ENCODE measurements at regions not wholly inside any gene's neighbourhood (a gene's known extent, or its start where the extent isn't known, plus 50 kb on each side); places are given as distances from the start of the nearest gene placed in this dataset.
A peak's percentile ranks its signal among the peaks of the same experiment; 100 is the strongest.
"Not testable (repeated sequence)": the region's sequence is repeated elsewhere in the genome, so short reads cannot be mapped to it uniquely, and the experiment has no call there.

DNA sequence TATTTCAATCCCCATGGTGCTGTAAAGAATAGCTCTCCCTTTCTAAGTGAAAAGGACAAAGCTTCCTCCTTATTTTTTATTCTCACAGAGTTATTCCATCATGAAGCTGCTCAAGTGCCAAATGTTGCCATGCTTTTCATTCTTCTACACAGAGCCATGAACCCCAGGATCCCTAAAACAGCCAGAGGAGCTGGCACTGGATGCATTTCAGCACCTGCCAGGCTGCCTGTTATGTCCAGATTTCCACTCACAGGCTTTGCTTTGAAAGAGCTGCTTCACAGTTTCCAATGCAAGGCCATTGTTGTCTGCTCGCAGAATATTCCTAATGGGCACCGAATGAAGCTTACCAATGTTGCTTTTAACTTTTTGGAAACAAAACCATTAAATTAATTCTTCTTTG, 256.2 kb upstream of the NPSR1 start:
- no peak for DNase-seq

DNA sequence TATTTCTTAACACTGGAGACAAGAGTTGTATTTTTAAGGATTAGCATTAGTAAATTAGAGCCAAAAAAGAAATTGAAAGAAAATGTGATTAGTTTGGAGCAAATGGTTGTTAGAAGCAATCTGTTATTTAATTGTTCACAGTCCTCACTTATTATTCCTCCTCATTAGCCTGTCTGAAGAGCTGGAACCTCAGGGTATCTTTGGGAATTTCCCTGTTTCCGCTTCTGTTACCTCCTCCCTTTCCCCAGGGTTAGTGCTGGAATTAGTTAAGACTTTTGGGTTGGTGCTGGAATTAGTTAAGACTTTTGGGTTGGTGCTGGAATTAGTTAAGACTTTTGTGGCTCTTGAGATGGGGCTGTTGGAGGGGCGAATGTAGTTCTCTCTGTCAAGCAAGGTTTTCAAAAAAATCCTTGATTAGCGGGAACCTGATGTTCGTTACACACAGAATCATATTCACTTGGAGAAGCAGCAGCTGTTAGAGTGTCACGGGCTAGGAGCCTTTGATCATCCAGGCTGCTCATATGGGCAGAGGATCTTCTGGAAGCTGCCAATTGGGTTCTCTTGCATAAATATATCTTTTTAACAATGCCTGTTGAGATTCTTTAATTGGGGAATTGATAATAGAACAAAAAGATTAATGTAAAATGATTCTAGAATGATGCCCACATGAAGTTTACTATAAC, 251.0 kb upstream of the NPSR1 start:
- DNase-seq: peak; percentile 32

DNA sequence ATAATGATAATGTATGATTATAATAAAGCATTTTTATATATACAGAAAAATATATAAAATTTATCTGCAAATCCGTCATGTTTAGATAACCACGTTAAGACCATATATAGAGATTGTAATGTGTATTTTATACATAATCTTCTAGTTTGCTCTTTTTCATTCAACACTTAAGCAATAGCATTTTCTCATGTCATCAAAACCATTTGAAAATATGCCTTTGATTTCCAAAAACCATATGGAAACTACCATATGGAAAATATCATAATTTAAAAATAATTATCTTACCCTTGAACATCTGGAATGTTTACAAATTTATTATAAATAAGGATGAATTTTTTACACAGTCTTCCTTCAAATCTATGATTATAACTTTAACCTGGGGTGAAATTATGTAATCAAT, 250.4 kb upstream of the NPSR1 start:
- no peak for DNase-seq

DNA sequence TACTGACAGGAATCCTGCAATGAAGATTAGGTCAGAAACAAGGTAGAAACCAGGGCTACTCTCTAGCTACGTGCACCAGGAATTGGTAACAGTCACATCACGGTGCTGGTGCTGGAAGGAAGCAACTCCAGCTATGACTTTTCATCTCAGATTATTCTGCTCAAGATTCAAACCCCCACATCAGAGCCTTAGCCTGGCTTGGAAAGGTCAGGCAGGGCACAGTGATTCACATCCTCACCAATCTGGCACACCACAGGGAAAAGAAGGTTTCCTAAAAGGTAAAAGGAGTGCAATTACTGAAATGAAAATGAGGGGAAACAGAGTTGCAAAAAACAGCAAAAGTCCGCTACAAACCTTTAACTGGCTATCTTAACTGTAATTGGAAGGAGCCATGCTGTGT, 240.2 kb upstream of the NPSR1 start:
- DNase-seq: no peak

DNA sequence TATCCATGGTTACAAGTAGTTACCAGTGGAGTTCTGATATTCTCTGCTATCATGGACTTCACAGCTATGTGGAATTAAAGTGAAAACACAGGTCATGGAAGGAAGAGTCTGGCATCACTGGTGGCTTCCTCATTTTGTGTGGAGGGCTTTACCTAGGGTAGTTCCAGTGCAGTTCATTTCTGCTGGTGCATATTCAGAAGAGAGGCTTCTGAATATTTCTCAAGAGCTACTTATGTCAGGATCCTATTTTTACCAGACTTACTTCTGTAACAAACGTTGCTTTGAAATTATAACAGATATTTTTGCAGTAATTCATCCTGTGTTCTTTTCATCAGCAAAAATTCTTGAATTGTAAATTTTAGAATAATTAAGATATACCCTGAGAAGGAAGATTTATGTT, 236.5 kb upstream of the NPSR1 start:
- no peak for DNase-seq

DNA sequence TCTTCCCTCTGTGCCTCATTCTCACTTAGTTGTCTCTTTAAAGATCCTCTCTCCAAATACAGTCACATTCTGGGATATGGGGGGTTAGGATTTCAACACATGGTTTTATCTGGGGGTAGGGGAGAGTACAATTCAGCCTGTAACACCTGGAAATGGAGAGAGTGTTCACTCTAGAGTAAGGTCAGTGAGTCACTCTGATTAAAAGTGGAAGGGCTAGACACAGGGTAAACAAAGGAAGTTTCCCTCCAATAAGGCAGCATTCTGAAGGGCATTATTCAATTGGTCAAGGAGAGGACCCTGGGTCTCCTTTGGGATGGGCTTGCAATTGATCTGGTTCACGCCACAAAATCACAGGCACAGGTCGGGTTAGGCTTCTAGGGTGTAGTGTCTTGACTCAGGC, 232.8 kb upstream of the NPSR1 start:
- no peak for DNase-seq

DNA sequence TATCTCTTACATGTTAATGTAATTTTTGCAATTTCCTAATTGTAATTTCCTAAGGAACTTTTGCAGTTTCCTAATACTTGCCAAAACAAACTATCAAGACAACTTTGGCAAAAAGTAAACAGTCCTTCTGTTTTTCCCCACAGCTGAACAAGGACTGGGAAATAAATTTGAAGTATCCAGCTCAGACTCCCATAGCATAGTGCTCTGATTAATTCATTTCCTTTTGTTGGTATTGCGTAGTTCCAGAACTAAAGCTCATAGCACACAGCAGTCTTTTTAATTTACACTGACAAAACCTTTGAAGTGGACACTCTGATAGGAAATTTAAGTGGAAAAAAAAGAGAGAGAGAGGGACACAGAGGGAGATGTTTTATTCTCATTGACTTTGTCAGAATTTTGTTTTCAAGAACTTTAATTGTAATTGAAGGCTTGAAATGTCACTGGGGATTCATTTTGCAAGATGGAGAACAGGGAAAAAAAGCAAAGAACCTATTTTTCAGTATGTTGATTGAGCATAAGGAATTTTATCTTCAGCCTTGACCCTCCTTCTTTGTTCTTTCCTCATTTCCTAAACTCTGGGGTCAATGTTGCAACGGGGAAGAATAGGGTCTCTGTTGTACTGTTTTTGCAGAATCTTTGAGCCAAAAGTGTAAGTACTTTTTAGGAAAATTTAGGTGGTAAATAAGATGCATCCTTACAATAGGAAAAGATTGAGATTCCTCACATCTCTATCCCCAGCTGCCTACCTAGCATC, 232.2 kb upstream of the NPSR1 start:
- DNase-seq: no peak

DNA sequence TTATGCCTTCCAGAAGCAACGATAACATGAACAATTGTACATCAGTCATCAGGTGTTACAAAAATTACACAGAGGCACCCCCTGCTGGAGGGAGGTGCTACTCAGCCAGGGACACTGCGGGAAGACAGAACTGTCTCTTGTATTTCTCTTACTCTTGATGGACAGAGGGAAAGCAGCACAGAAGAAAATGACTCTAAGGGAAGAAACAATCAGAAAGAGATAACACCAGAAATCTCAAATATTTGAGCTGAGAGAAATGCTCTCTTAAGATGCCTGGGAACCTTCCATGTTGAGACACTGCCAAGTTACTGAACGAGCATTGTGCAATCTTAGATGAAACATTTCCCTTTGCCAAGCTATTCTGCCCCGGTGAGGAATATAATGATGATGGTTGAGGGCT, 227.6 kb upstream of the NPSR1 start:
- DNase-seq: no peak

DNA sequence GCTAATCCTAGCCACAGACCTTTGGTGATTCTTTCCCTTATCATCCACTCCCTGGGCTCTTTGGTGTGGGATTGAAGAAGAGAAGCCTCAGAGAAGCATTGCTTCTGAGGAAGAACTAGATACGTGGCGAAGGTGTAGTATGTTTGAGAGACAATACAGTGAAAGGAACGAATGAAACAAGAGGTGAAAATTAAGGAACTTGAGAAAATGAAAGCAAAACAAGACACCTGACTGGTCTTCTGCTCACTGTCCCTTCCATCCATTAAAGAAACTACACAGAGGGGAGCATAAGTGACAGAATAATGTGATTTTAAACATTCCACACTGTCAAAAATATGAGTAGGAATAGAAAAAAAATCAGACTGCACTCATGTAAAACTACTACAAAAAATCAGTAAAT, 219.6 kb upstream of the NPSR1 start:
- no peak for DNase-seq

DNA sequence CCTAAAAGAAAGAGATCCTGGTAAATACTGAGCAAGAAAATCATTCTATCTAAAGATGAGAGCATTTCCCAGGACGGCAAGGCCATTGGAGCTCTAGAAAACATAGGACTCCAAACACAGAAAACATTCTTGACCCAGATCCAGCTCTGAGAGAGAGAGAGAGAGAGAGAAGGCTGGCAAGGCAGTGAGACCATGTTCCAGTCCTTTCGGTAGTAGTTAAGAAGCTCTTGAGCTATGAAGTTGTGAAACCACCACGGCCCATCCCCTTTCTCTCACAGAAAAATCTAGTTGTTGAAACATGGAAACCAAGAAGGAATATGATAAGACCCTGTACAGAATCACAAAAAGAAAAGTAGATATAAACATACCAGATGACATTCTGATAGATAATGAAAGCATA, 212.4 kb upstream of the NPSR1 start:
- DNase-seq: no peak

DNA sequence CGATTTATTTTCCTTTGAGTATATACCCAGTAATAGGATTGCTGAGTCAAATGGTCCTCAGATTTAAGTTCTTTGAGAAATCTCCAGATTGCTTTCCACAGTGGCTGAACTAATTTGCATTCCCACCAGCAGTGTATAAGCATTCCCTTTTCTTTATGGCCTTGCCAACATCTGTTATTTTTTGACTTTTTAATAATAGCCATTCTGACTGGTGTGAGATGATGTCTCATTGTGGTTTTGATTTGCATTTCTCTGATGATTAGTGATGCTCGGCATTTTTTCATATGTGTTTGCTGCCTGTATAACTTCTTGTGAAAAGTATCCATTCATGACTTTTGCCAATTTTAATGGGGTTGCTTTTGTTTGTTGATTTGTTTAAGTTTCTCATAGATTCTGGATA, 209.5 kb upstream of the NPSR1 start:
- not testable (repeated sequence) for DNase-seq

DNA sequence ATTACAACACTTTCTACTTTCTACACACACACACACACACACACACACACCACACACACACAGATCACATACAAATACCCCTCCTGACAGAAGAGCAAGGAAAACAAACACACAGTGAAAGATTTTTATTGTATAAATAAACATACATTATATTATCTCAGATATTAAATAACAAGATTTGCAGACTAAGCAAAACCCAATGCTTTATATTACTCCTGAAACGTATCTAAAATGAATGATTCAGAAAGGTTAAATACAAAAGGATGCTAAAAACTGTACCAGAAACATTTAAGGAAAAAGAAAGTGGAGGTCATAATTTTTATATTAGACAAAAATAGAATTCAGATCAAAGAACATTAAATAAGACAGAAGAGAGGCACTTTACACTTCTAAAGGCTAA, 208.3 kb upstream of the NPSR1 start:
- DNase-seq: no peak

DNA sequence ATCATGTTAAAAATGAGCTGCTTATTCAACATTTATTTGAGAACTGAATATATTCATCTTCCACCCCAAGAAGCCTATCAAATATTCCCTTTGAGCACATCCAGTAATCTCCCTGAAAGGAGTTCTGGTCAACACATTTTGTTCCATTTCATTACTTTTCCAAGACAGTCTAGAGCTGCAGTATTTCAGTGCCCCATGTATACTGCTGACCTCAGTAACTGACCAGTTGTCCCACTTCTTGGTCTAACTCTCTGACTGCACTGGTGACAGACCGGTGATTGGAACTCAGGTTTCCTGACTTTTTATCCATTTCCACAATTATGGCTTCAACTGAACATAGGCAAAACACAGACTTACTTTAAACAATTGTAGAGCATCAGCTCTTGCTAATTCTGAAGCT, 206.8 kb upstream of the NPSR1 start:
- no peak for DNase-seq

DNA sequence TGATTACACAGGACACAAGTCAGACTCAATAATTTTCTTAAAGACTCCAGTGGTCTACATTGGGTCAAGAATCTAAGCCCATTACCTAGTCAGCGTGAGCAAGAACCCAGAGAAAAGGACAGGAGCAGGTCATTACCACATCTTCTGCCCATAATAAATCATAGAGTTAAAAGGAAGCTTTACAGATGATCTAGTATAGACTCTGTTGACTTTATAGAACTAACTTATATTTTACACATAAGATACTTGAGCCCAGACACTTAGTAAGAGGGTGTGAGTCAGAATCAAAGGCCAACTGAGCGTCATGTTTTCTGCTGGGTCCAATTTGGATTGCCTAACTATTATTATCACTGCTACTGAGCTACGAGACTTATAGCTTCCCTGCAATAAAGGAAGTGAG, 206.1 kb upstream of the NPSR1 start:
- no peak for DNase-seq

DNA sequence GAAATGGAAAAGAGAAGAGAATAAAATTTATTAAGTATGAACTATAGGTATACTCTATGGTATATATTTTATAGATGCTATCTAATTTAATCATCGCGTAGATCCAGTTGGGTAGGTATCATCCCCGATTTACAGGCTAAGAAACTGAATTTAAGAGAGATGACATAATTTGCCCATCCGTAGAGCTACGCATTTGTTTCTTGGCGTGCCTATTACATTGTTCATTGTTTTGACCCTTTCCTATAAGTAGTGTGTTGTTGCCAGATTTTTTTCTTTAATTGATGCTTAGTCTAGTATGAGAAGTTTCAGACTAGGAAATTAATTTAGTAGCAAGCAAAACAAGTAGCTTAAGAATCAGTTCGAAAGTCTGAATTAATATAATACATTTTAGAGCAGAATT, 205.7 kb upstream of the NPSR1 start:
- DNase-seq: no peak

DNA sequence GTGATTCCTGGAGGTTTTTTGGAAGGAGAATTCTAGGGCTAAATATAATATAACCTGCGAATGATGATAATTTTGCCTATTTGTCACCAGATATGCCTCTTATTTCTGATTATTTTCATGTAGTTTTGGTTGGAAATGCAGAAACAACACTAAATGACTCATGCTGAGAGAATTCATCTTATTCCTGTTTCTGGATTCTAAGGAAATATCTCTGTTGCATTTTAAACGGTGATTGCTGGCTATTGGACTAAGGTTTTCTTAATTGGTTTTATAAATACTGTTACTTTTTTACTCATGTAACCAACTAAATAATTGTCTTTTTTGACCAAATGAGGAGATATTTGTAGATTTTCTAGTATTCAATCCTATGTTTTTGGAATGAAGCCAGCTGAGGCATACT, 204.9 kb upstream of the NPSR1 start:
- no peak for DNase-seq

DNA sequence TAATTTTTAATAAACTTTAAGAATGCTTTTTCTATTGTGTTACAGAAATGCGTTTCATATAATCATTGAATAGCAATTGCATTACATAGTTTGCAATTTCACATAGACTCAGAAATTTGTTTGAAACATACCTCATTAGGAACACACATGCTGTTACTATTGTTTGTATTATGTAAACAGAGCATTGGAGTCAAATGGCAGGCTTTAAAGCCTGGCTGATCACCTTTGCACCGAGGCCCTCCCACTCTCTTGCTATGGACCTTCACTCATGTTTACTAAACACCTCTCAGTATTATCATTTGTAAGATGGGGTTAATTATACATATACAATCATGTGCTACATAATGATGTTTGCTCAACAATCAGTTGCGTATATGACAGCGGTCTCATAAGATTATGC, 203.6 kb upstream of the NPSR1 start:
- no peak for DNase-seq

DNA sequence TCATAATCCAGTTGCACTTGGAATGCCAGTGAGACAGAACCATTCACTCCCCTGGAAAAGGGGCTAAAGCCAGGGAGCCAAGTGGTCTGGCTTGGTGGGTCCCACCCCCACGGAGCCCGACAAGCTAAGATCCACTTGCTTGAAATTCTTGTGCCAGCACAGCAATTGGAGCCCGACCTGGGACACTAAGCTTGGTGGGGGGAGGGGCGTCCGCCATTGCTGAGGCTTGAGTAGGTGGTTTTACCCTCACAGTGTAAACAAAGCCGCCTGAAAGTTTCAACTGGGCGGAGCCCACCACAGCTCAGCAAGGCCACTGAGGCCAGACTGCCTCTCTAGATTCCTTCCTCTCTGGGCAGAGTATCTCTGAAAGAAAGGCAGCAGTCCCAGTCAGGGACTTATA, 200.7 kb upstream of the NPSR1 start:
- DNase-seq: no peak

DNA sequence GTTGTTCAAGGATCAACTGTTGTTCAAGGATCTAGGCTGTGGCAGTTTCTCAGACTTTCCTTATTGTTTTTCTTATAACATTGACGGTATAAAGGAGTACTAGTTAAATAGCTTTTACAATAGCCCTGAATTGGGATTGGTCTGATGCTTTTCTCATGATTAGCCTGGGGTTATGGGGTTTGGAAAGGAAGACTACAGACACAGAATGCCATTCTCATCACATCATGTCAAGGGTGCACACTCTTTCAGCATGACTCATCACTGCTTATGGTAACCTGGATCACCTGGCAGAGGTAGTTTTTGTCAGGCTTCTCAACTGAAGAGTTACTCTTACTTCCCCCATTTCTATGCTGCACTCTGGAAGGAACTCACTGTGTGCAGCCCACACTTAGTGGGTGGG, 194.2 kb upstream of the NPSR1 start:
- no peak for DNase-seq

DNA sequence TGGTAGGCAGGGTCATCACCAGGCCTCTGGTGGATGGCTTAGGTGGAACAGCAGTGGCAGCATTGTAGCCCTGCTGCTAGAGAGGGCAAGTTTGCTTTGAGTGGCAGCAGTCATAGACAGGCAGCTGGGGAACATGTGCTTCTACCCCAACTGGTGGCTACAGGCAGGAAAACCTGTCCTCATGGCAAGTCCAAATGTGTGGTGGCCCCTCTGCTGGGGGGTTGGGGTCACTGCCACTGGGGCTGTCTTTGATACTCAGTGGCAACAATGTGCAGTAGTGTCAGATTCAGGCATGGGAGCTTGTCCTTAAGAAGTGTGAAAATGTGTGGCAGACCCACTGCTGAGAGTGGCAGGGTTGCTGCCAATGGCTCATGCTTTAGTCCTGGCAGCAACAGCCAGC, 186.2 kb upstream of the NPSR1 start:
- DNase-seq: no peak

DNA sequence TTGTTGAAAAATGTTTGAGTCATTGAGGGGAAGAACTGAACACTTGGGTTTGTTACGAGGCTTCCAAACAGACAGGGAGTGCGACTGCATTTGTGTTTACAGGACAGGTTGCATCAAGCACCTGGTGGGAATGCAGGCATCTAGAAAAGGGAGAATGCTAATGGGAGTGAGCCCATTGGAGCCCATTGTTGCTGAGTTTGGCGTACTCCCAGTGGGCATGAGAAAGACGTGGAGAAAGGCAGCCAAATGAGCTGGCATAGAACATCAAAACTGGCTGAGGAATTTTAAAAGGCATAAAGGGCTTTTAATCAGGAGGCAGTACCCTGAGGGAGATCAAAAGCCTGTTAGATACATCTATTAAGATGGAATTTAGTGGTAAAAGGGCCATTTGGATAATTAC, 171.6 kb upstream of the NPSR1 start:
- DNase-seq: no peak

DNA sequence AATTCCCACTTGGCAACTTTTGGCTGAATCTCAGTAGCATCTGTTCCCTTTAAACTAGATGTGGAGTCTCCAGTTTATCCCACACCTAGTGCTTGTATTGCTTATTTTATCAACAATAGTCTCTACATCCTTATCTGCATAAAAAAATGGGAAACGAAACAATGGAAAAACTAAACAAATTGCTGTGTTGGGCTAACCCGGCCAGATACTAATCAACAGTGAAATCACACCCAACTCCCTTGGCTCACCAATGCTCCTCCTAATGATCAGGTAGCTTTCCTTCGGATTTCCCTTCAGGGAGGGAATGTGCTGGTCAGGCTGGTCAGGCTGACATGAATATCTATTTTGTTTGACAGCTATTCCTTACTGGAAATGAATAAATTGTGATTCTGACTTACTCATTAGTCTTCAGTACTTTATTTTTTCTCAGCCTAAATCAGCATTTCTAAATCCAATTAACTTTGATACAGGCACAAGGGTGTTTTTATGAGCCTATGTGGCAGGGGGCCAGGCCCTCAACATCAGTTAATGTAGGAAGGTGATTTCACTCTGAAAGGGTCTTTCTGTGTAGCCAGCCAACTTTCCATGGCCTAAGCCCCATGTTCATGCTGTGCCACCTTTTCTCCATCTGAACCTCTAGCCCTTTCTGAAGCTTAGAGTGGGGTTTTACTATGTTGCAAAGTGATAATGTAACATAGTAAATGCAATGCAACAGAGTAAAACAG, 170.5 kb upstream of the NPSR1 start:
- no peak for DNase-seq

DNA sequence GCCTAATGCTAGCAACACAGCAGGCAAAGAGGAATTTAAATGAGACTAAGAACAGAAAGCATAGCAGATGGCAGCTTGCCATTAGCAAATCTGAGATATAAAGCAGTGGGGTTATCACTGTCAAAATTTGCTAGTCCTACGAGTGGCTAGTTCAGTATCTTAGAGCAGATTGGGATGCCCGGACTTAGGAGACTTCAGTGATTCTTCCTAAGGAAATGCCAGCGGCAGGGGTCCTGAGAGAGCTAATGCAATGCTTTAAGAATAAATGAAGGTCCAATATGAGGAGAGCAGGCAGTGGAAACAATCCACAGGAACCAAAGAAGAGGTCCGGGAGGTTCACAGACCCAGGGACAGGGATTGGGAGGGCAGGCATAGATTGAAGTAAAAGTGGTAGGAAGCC, 169.3 kb upstream of the NPSR1 start:
- DNase-seq: no peak

DNA sequence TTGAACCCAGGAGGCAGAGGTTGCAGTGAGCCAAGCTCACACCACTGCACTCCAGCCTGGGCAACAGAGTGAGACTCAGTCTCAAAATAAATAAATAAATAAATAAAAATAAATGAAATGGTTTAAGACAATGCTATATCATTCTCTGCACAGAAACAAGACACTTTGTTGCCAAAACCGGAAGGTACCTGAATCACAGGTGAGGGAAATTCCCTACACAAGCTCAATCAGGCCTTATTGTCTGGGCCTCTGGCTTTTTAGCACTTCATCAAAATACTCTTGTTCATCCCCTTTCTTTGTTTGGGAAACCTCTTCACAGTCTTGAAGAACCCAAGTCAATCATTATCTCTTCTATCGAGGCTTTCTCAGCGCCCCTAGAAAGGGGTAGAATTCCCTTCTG, 166.1 kb upstream of the NPSR1 start:
- no peak for DNase-seq
